ENCODE measurements at regions not wholly inside any gene's neighbourhood (a gene's known extent, or its start where the extent isn't known, plus 50 kb on each side); places are given as distances from the start of the nearest gene placed in this dataset.
A peak's percentile ranks its signal among the peaks of the same experiment; 100 is the strongest.
"Not testable (repeated sequence)": the region's sequence is repeated elsewhere in the genome, so short reads cannot be mapped to it uniquely, and the experiment has no call there.

DNA sequence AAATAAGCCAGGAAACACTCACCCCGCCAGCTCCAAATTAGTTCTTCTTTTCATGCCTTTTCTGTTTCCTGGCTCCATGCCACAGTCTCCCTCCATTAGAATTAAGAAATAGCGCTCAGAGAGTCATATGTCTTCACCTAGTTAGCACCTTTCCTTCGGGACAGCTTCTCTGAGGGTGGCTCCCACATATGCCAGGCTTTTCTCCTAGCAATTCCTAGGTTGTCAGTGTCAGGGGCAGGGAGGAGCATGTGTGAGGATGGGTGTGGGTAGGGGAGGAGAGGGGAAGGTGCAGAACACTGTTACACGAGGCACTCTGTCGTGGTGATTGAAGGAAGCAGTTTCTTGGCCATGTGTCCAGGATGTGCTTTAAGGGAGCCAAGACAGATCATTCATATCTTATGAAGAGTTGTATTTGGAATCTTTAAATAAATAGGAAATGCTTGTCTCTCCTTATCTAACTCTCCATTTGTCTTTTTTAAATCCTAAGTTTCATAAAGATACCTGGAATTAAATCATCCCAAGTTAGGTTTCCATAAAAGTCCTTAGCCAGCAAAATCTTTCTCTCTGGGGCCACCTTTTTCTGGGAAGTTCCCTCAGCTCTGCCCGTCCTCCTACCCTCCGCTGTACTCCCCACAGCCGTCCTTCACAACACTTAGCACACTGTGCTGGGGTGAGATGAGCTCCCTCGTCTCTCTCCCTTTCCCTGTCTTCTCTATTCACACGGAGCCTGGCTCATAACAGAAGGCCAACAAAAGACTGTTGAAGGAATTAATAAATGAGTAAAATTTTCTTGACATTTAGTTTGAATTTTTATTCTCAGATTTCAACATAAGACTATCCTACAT, 361.0 kb downstream of the CD83 start:
- peak; percentile 27 for DNase-seq (ENCODE audit: low spot score)

DNA sequence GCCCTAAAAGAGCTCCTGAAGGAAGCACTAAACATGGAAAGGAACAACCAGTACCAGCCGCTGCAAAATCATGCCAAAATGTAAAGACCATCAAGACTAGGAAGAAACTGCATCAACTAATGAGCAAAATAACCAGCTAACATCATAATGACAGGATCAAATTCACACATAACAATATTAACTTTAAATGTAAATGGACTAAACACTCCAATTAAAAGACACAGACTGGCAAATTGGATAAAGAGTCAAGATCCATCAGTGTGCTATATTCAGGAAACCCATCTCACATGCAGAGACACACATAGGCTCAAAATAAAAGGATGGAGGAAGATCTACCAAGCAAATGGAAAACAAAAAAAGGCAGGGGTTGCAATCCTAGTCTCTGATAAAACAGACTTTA, 364.4 kb downstream of the CD83 start:
- DNase-seq (ENCODE audit: low spot score), result not testable (repeated sequence)

GRCh38 chr6:14487625-14488024, 370.1 kb downstream of the CD83 start:
- no peak for DNase-seq (ENCODE audit: low spot score)

DNA sequence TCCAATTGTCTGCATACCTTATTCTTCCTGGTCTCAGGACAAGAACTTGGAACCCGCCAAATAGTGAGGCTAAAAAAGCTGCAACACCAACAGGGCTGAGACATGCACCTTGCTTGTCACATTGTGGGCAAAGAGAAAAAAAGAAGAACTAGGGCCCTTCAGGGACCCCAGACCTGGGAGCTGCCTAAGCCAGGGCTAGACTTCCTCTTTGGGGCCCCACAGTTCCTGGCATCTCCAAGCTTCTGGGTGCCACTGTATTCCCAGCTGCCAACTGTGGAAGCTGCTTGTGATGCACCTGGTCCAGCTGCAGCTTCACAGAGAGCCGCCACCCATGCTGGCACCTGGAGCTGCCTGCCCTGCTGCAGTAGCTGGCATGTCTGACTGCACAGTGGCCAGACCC, 370.6 kb downstream of the CD83 start:
- DNase-seq (ENCODE audit: low spot score), result no peak

DNA sequence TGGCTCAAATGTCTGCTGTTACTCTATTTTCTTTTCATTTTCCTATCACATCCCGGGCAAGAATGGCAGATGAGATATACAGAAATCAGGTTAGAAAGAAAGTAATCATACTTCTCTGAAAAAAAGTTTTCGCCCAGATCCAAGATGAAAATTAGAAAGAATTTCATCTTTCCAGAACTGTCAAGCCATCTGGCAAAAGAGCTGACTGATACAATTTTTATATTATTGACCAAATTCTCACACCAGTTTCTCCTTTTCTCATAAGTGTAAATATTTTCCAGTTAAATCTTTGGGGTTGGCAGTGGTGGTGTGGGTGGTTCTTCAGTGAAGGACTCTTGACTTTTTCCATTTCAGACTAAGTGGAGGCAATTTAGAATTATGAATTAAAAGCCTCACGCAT, 371.9 kb downstream of the CD83 start:
- no peak for DNase-seq (ENCODE audit: low spot score)

DNA sequence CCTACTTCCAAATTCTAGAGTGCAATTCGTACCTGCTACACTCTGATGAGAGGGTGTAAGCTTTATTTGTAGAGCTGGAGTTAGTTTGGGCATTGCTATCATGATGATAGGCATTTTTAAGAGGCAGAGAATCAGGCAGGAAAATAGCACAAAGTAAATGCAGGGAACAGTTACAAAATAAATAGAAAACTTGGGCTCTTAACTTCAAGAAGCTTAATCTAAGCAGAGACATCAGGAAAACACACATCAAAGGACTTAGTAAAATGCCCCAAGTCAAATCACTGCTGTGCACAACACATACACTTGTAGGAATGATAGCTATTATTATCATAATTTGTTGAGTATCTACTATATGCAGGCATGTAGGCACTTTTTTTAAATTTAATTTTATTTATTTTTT, 381.2 kb downstream of the CD83 start:
- DNase-seq (ENCODE audit: low spot score), result no peak

- DNase-seq (ENCODE audit: low spot score), result no peak
These were observed 381.7 kb downstream of the CD83 start for GRCh38 chr6:14499309-14499708.

GRCh38 chr6:14499841-14500240, 382.3 kb downstream of the CD83 start:
- DNase-seq (ENCODE audit: low spot score), result no peak

- no peak for DNase-seq (ENCODE audit: low spot score)
These were observed 383.2 kb downstream of the CD83 start for GRCh38 chr6:14500809-14501208.

DNA sequence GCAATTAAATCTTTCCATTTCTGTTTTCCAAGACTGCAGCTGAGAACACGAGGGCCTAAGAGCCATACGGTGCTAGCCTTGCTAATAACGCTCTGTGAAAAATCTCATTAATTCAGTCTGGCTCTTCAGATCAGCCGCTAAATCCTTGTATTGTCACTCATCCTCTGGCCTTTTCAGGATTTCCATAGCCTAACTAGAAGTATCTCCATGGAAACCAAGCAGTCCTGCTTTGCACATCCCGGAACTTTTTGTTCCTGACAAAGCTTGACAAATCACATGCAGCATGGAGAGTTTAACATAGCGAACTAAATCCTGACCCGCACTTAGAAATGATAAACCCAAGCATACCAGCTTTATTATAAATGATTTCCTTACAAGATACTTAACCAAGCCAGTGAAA, 383.7 kb downstream of the CD83 start:
- DNase-seq (ENCODE audit: low spot score), result no peak

- DNase-seq (ENCODE audit: low spot score), result no peak
These were observed 384.3 kb downstream of the CD83 start for GRCh38 chr6:14501914-14502313.

GRCh38 chr6:14502551-14502950, 385.0 kb downstream of the CD83 start:
- peak; percentile 54 for DNase-seq (ENCODE audit: low spot score)

DNA sequence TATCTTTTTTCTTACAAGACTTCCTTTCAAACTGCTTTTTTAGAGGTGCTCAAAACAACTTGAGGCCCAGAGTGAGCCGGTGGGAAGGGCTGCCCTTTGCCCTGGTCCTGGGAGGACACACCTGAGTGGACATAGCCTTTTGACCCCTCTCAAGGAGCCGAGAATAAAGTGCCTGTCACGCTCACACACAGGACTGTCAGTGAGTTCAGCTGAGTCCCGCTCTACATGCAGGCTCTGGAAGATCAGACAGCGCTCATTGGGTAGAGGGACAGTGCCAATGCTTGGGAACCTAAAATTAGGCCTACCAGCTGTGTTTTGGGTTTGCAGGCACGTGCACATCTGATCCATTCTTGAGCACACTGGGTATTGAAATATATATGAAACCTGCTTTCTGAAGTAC, 387.8 kb downstream of the CD83 start:
- DNase-seq (ENCODE audit: low spot score), result no peak

DNA sequence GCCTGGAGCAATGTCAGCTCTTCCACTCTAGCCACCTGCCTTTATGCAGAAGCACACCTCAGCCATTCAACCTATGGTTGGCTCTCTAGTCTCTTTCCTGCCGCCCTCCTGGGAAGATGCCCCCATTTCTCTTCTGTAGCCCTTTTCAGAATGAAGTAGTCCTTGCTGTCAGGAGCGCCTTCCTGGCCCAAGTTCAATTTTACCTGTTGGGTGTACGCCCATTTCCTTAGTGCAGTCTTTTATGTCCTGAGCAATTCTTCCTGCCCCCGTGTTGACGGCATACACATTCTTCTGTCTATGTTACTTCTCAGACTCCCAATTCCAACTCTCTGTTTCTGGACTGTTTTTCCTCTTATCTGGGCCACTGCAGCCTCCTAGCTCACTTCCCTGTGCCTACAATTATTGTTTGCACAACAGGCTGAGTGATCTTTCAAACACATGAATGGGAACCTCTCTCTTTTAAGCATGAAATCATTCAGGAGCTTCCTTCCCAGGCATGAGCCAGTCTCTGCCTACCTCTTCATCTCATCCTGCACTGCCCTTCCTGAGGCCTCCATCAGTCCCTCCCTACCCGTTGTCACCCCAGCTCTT, 389.2 kb downstream of the CD83 start:
- no peak for DNase-seq (ENCODE audit: low spot score)

- DNase-seq (ENCODE audit: low spot score), result no peak
These were observed 391.5 kb downstream of the CD83 start for GRCh38 chr6:14509120-14509519.

- DNase-seq (ENCODE audit: low spot score), result peak; percentile 12
These were observed 392.5 kb downstream of the CD83 start for GRCh38 chr6:14510038-14510437.

GRCh38 chr6:14511061-14511586, 393.6 kb downstream of the CD83 start:
- no peak for DNase-seq (ENCODE audit: low spot score)

DNA sequence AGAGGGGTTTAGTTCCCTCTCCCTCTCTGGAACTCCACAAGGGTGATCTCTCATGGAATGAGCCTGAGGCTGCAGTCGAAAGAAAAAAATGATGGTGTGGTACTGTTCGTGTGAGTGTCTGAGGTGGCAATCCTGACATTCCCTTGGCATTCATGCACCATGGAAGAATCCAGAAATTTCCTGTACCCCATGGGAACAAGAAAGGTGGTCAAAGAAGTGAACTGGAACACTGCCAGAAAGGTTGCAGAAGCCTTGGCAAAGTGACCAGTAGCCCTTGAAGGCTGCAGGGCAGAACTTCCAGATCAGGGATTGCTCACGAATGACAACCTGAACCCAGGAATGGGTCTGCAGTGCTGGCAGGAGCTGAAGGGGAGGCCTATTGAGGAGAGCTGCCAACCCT, 394.7 kb downstream of the CD83 start:
- no peak for DNase-seq (ENCODE audit: low spot score)

DNA sequence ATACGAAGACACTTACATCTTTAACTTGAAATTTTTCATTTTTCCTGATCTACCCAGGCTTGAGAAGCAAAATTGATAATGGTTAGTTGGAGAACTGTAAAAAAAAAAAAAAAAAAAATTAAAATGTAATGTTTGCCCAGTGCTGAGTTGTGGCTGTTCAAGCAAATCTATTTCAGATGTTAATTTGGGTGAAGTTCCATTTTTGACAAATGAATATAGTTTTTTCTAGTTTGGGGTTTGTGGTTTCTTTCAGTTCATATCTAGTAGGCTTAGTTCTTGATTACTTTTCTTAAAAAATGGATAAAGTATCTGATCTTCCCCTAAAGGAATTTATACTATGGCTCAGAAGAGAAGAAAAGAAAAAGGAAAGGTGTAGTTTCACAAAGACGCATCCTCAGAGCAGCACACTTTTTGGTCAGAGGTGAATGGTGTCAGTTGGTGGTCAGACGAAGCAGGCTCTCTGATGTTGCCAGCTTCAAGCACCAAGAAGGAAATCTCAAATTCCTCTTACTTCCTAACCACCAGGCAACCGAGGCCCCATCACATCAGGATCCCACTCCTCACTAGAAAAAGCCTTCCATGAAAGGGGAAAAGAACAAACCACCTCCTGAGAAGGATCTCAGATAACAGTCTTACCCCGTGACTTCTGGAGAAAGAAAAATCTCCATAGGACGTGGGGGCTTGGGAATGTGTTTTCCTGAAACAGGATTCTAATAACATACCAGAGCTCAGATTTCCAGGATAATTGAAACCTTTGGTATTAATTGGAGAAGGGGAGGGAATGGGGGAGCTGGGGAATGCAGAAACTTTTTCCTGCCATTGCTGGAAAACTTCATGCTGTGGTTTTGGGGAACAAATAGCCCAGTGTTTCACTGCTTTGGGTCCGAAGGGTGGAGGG, 396.2 kb downstream of the CD83 start:
- no peak for DNase-seq (ENCODE audit: low spot score)

GRCh38 chr6:14516956-14517355, 399.4 kb downstream of the CD83 start:
- DNase-seq (ENCODE audit: low spot score), result no peak

DNA sequence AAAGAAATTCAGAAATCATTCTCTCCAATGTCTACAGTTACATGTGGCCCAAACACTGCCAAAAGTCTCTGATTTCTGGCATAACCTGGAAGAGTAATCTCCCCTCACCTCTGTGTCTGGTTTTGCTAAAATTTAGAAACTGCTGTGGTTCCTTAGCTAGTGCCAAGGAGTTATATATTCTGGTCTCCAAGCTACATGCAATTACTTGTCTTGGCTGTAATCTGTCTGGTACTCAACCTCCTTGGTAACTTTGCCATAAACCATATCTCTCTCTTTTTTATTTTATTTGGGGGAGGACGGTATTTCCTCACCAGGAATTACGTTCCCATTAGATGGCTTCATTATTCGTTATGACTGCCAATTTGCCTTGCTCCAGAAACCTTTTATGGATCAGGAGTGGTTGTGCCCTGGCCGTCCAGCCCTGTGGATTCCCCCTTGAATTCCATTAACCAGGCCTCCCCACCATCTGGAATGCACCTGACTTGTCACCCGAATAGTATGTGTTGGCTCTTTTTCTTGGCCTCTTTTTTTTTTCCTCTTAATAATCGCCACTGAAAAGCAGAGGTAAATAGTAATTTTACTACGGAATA, 400.0 kb downstream of the CD83 start:
- no peak for DNase-seq (ENCODE audit: low spot score)
